ENCODE measurements at regions not wholly inside any gene's neighbourhood (a gene's known extent, or its start where the extent isn't known, plus 50 kb on each side); places are given as distances from the start of the nearest gene placed in this dataset.

- no peak for TF ChIP-seq CTCF (conservative IDR thresholded peaks at IDR 0.05; ENCODE audit: low read length)
- TF ChIP-seq EZH2phosphoT487 (IDR thresholded peaks at IDR 0.05; ENCODE audit: borderline replicate concordance) = no peak
Observed at GRCh38 chr1:103254691-103255090, 146.4 kb upstream of the COL11A1 start.
